Liver (tissue), 3 donors: ENCODE measurements at regions not wholly inside any gene's neighbourhood (a gene's known extent, or its start where the extent isn't known, plus 50 kb on each side); places are given as distances from the start of the nearest gene placed in this dataset.

ENCODE experiments used
- CTCF ChIP-seq: fragments of 150-350 bp; IDR thresholded peaks from 2 replicates; pipeline ENCODE4 v1.5.1; 2017; ENCODE audit warnings: improper control_type of control experiment, low read depth, low read length; ENCODE audit not compliant: missing input control
- EGR1 ChIP-seq, 2 donors: IDR thresholded peaks; 2 replicates each; pipeline ENCODE4 v1.6.1; 2016 to 2018; ENCODE audit warnings: antibody characterized with exemption in 2 of 2, low read depth in 2 of 2
- GABPA ChIP-seq, 2 donors: IDR thresholded peaks in 1 of 2; conservative IDR thresholded peaks in 1 of 2; 2 replicates each; pipeline ENCODE4 v1.6.1; 2016; ENCODE audit warnings: antibody characterized with exemption in 2 of 2, mild to moderate bottlenecking in 1 of 2, moderate library complexity in 1 of 2
- HNF4G ChIP-seq: IDR thresholded peaks from 2 replicates; pipeline ENCODE4 v1.6.1; 2016; ENCODE audit warnings: antibody characterized with exemption
- JUND ChIP-seq, 2 donors: IDR thresholded peaks; 2 replicates each; pipeline ENCODE4 v1.6.1; 2016; ENCODE audit warnings: antibody characterized with exemption in 2 of 2
- MAX ChIP-seq: IDR thresholded peaks from 2 replicates; pipeline ENCODE4 v1.6.1; 2016; ENCODE audit warnings: antibody characterized with exemption
- NR2F2 ChIP-seq: IDR thresholded peaks from 2 replicates; pipeline ENCODE4 v1.6.1; 2016; ENCODE audit warnings: antibody characterized with exemption
- RAD21 ChIP-seq, 2 donors: IDR thresholded peaks; 2 replicates each; pipeline ENCODE4 v1.6.1; 2016; ENCODE audit warnings: antibody characterized with exemption in 2 of 2, mild to moderate bottlenecking in 2 of 2
- REST ChIP-seq: IDR thresholded peaks from 2 replicates; pipeline ENCODE4 v1.6.1; 2016; ENCODE audit warnings: antibody characterized with exemption, mild to moderate bottlenecking
- RXRA ChIP-seq, 2 donors: IDR thresholded peaks; 2 replicates each; pipeline ENCODE4 v1.6.1; 2017 to 2018; ENCODE audit warnings: antibody characterized with exemption in 2 of 2, mild to moderate bottlenecking in 1 of 2
- TAF1 ChIP-seq: conservative IDR thresholded peaks from 2 replicates; pipeline ENCODE4 v1.6.1; 2016; ENCODE audit warnings: antibody characterized with exemption, mild to moderate bottlenecking
- YY1 ChIP-seq: IDR thresholded peaks from 2 replicates; pipeline ENCODE4 v1.6.1; 2016; ENCODE audit warnings: antibody characterized with exemption, mild to moderate bottlenecking
- donor health status: healthy.
- donor health status: healthy.

- TF ChIP-seq CTCF, result no peak
- TF ChIP-seq HNF4G, result no peak
- no peak for TF ChIP-seq REST
- TF ChIP-seq JUND (IDR thresholded peaks at IDR 0.05), result no peak
- TF ChIP-seq YY1, result no peak
- no peak for TF ChIP-seq MAX
- no peak for TF ChIP-seq RAD21 (IDR thresholded peaks at IDR 0.05)
- no peak for TF ChIP-seq GABPA (IDR thresholded peaks at IDR 0.05 in 1 of 2, conservative IDR thresholded peaks at IDR 0.05 in 1 of 2)
- no peak for TF ChIP-seq TAF1
- no peak for TF ChIP-seq RXRA (IDR thresholded peaks at IDR 0.05)
- TF ChIP-seq EGR1 (IDR thresholded peaks at IDR 0.05; ENCODE audit: low read depth in 2 of 2), result no peak
- TF ChIP-seq NR2F2, result no peak
Measured at GRCh38 chr3:46112296-46112695, 85.0 kb upstream of the XCR1 start.
